GM19395 (cell line): ENCODE measurements at regions not wholly inside any gene's neighbourhood (a gene's known extent, or its start where the extent isn't known, plus 50 kb on each side); places are given as distances from the start of the nearest gene placed in this dataset.
A peak's percentile ranks its signal among the peaks of the same experiment; 100 is the strongest.

Experiments used
- ATAC-seq: cut with Tn5 transposase; IDR thresholded peaks from one replicate; pipeline ENCODE4 v1.9.1; 2021; ENCODE audit warnings: mild to moderate bottlenecking, moderate library complexity; ENCODE audit not compliant: unreplicated experiment

GRCh38 chr12:127079636-127080035, 1187.3 kb upstream of the TMEM132C start:
- ATAC-seq: no peak

- ATAC-seq: no peak
These were observed 1185.9 kb upstream of the TMEM132C start for GRCh38 chr12:127081058-127081457.

GRCh38 chr12:127083008-127083949, 1183.7 kb upstream of the TMEM132C start:
- peak; percentile 97 for ATAC-seq

DNA sequence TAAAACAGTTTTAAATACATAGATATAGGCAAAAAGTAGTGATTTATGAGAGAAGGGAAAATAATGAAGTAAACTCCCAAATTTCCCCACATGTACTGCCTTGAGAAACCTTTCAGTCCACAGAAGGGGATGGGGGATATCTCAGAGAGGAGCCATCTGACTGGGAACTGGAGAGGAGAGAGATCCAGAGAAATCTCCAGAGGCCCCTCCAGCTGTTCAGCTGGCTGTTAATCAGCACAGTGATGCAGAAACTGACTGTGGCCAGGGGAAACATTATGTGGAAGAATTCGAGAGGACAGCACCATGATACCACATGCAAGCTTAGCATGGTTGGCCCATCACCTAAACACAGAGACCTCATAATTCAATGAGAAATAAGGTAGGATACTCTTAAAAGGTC, 1165.9 kb upstream of the TMEM132C start:
- no peak for ATAC-seq

GRCh38 chr12:127106041-127106440, 1160.9 kb upstream of the TMEM132C start:
- no peak for ATAC-seq

DNA sequence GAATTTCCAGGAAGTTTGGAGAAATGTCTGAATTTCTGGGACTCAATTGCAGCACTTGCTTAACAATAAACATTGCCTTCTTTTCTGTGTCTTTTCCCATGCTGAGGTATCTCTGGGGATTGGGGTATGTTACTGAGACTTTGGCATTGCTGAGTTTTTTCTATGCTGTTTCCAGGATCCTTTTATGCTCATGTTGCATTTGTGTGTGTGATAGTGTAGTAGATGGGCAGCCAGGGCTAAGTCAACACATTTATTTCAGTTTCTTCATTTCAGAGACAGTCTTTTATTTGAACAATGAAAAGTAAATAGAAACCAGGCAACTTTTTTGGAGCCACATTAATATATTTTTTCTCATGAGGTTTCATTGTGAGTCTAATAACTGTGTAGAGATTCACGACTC, 1160.3 kb upstream of the TMEM132C start:
- no peak for ATAC-seq

DNA sequence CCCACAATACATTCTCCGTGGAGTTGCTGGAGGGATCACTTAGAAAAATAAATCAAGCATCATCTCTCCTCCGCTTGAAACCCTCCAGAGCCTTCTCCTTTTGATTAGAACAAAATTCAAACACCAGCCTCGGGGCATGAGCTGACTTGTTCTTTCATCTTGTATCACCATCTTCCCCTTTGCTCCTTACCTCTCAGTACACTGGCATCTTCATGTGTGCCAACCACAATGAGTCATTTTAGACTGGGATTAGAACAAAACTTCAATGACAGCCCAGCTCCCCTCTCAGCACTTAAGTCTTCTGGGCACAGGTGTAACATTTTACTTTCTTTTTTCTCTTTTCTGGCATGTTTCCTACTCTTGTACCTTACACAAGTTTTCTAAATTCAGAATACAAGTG, 1159.2 kb upstream of the TMEM132C start:
- no peak for ATAC-seq

DNA sequence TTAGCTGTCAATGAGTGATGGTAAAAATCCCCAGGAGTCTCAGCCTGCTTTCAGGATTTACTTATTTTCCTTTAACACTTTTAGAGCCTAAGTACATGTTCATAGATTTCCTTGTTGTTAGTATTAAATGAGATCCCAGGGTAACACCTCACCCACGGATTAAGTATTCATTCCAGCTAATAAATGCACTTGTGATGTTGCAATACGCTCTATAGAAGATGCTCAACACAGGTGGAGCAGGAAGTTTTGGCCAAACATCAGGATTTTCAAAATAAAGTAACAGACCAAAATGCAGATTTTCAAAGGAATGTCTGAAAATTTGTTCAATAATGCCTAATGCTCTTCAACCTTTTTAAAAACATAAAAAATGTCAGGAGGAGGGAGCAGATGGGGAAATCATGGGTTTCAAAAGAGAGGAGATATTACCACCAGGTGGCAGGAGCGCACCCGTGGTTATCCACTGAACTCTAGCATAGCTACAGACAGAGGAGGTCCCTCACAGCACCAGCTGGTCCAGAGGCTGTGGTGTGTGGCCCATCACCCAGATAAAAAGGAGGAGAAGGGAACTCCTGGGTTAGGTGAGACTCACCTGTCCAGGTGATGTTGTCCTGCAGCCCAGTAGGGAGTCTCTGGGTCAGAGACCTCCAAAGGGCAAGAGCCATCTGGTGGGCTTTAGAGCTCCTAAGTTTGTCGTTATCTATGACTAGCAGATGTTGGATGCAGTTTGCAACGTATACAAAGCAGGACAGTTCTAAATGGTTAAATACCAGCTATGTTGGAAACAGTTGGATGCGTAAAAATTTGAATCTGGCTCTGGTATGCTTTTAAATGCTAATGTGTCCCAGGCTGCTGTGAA, 1158.4 kb upstream of the TMEM132C start:
- peak; percentile 94 for ATAC-seq

DNA sequence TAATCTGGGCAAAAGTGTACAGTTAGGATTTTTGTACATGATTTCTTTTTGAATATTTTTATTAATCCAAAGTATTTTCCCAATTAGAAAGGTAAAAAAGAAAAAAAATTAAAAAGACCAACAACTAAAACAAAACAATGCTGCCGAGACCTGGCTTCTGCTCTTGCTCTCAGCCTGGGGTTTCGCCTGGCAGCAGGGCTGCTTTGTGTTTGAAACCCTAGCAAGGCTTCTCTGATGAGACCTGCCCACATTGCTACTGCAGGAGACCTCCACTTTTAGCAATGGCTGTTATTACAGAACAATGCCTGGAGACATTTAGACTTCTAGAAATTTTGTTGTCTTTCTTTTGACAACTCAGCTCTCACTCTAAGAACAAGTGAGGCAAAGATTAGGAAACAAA, 1153.0 kb upstream of the TMEM132C start:
- ATAC-seq: no peak

DNA sequence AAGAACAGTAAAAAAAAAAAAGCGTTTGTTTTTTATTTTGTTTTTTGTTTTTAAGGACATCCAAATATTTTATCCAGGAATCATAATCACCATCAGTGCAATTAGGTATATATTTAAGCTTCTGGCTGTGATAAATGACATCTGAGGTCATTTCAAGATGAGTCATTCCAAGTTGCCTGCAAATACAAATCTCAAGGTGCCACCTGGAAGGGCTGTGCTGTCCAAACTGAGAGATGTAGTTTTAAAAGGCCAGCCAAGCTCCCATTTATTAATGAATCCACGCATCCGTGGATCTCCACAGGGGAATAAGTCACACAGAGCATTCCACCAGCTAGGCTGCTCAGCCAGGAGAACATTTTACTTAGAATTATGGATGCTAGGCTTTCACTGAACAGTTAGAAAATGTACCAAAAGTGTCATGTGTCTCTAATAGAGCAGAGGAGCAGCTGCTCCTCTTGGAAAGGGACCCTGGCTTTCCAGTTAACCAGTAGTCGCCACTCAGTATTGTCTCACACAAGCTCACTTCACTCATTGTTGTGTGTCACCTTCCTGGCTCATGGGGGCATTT, 1151.4 kb upstream of the TMEM132C start:
- no peak for ATAC-seq

GRCh38 chr12:127118251-127118650, 1148.7 kb upstream of the TMEM132C start:
- no peak for ATAC-seq

- ATAC-seq: no peak
These were observed 1147.3 kb upstream of the TMEM132C start for GRCh38 chr12:127119600-127120140.

- ATAC-seq: no peak
These were observed 1146.1 kb upstream of the TMEM132C start for GRCh38 chr12:127120851-127121250.

GRCh38 chr12:127121494-127122084, 1145.4 kb upstream of the TMEM132C start:
- no peak for ATAC-seq

- ATAC-seq: peak; percentile 83
These were observed 1141.2 kb upstream of the TMEM132C start for GRCh38 chr12:127125607-127126259.

DNA sequence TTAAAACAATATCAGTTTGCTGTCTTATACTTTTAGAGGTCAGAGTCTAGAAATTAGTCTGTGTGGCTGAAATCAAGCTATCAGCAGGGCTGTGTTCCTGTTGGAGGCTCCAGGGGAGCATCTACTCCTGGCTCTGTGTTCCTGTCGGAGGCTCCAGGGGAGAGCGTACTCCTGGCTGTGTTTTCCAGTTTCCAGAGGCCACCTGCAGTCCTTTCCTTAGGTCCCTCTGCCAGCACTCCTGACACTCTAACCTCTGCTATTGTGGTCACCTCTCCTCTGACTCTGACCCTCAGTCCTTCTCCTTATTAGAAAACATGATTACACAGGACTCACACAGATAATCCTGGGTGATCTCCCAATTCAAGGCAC, 1140.7 kb upstream of the TMEM132C start:
- peak; percentile 24 for ATAC-seq

GRCh38 chr12:127127897-127128296, 1139.1 kb upstream of the TMEM132C start:
- no peak for ATAC-seq

DNA sequence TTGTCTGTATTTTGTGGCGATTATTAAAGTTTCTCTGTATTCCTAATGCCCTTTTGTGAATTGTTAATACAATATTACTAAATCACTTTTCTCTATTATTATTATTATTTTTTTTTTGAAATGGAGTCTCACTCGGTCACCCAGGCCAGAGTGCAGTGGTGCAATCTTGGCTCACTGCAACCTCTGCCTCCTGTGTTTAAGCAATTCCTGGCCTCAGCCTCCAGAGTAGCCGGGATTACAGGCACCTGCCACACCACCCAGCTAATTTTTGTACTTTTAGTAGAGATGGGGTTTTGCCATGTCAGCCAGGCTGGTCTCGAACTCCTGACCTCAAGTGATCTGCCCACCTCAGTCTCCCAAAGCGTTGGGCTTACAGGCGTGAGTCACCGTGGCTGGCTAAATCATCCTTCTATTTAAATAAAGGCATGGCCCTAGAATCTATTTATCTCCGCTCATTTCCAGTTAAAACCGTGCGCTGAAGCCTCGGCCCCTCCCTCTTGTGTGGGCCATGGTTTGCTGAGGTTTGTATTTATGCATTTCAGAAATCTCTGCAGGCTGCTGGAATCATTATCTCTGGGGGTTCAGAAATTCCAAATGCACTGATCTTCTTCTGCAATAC, 1136.4 kb upstream of the TMEM132C start:
- ATAC-seq: no peak

- no peak for ATAC-seq
These were observed 1133.2 kb upstream of the TMEM132C start for GRCh38 chr12:127133675-127134335.
